Sigmoid colon (tissue), 4 donors: ENCODE measurements at regions not wholly inside any gene's neighbourhood (a gene's known extent, or its start where the extent isn't known, plus 50 kb on each side); places are given as distances from the start of the nearest gene placed in this dataset.

ENCODE experiments used
- EP300 ChIP-seq, 4 donors: sonication (generic); formaldehyde crosslinking; IDR thresholded peaks; one replicate each; pipeline ENCODE4 v1.6.1; 2017; ENCODE audit warnings: antibody characterized with exemption in 4 of 4
- POLR2A ChIP-seq, 2 donors: fragments of 450-650 bp; IDR thresholded peaks; one replicate each; pipeline ENCODE4 v1.6.1; 2016; ENCODE audit warnings: antibody characterized with exemption in 2 of 2, mild to moderate bottlenecking in 2 of 2, moderate library complexity in 2 of 2
- POLR2AphosphoS5 ChIP-seq, 4 donors: sonication (generic); formaldehyde crosslinking; IDR thresholded peaks; one replicate each; pipeline ENCODE4 v1.6.1; 2017; ENCODE audit warnings: antibody characterized with exemption in 4 of 4
- TF ChIP-seq, protein P1 (sequence below), 4 experiments: fragments of 450-650 bp in 3 of 4; fragments of 200-600 bp in 1 of 4; IDR thresholded peaks; one replicate each; pipeline ENCODE4 v1.5.1; 2016 to 2019; ENCODE audit warnings: antibody characterized with exemption in 4 of 4, mild to moderate bottlenecking in 3 of 4, moderate library complexity in 2 of 4

DNA sequence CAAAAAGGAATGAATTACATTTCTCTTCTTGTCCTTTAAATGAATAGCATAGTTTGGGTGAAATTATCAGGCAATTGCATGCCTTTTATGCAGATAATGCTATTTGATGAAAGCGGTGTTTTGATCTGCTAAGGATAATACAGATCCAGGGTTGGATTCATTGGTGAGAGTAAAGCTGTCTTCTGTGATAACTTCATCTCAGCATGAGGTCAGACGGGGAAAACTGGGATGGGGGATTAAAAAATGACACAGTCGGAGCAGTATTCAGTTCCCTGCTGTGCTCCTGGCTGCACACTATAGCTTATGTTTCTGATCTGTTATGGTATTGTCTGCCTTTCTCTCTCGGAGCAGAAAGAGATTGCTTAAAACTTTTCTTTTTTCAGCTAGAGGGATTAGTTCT lies 105.9 kb upstream of the TENM3 start:
- TF ChIP-seq, protein P1, sequence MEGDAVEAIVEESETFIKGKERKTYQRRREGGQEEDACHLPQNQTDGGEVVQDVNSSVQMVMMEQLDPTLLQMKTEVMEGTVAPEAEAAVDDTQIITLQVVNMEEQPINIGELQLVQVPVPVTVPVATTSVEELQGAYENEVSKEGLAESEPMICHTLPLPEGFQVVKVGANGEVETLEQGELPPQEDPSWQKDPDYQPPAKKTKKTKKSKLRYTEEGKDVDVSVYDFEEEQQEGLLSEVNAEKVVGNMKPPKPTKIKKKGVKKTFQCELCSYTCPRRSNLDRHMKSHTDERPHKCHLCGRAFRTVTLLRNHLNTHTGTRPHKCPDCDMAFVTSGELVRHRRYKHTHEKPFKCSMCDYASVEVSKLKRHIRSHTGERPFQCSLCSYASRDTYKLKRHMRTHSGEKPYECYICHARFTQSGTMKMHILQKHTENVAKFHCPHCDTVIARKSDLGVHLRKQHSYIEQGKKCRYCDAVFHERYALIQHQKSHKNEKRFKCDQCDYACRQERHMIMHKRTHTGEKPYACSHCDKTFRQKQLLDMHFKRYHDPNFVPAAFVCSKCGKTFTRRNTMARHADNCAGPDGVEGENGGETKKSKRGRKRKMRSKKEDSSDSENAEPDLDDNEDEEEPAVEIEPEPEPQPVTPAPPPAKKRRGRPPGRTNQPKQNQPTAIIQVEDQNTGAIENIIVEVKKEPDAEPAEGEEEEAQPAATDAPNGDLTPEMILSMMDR (IDR thresholded peaks at IDR 0.05) = no peak
- TF ChIP-seq EP300 (IDR thresholded peaks at IDR 0.05) (no peak), POLR2A (IDR thresholded peaks at IDR 0.05) (no peak), POLR2AphosphoS5 (IDR thresholded peaks at IDR 0.05) (no peak)
